A549 (cell line): ENCODE measurements at regions not wholly inside any gene's neighbourhood (a gene's known extent, or its start where the extent isn't known, plus 50 kb on each side); places are given as distances from the start of the nearest gene placed in this dataset.

Experiments
- CHD2 ChIP-seq: fragments of 150-350 bp; IDR thresholded peaks from 2 replicates; pipeline ENCODE4 v1.6.1; 2014; ENCODE audit warnings: low read length; ENCODE audit not compliant: partially characterized antibody
- EP300 ChIP-seq, 2 experiments: fragments of >200 bp; sonication (Bioruptor Twin); formaldehyde crosslinking; IDR thresholded peaks; 2 replicates in 1 of 2; 3 replicates in 1 of 2; pipeline ENCODE4 v1.6.1; 2016 to 2017
- HDAC2 ChIP-seq: fragments of 200-600 bp; sonication (generic); IDR thresholded peaks from 2 replicates; pipeline ENCODE4 v1.6.1; 2016
- MAZ ChIP-seq: fragments of 150-350 bp; IDR thresholded peaks from 2 replicates; pipeline ENCODE4 v1.6.1; 2014; ENCODE audit warnings: antibody characterized with exemption, low read depth, low read length, borderline replicate concordance
- NR3C1 ChIP-seq: fragments of >200 bp; sonication (Bioruptor Twin); formaldehyde crosslinking; IDR thresholded peaks from 3 replicates; pipeline ENCODE4 v1.6.1; 2017
- POLR2A ChIP-seq: IDR thresholded peaks from 2 replicates; pipeline ENCODE4 v1.6.1; 2012; ENCODE audit warnings: mild to moderate bottlenecking, low read length
- SMC3 ChIP-seq: fragments of >200 bp; sonication (Bioruptor Twin); formaldehyde crosslinking; IDR thresholded peaks from 3 replicates; pipeline ENCODE4 v1.6.1; 2018; ENCODE audit warnings: inconsistent platforms
- USF2 ChIP-seq: fragments of 450-650 bp; IDR thresholded peaks from 2 replicates; pipeline ENCODE4 v1.6.1; 2014; ENCODE audit warnings: antibody characterized with exemption

- TF ChIP-seq CHD2 (no peak), MAZ (no peak), POLR2A (no peak), USF2 (no peak), HDAC2 (no peak), SMC3 (no peak), NR3C1 (no peak), EP300 (IDR thresholded peaks at IDR 0.05) (no peak)
Measured at GRCh38 chr22:49062155-49062801, 765.4 kb downstream of the BRD1 start.
